ENCODE measurements at regions not wholly inside any gene's neighbourhood (a gene's known extent, or its start where the extent isn't known, plus 50 kb on each side); places are given as distances from the start of the nearest gene placed in this dataset.

DNA sequence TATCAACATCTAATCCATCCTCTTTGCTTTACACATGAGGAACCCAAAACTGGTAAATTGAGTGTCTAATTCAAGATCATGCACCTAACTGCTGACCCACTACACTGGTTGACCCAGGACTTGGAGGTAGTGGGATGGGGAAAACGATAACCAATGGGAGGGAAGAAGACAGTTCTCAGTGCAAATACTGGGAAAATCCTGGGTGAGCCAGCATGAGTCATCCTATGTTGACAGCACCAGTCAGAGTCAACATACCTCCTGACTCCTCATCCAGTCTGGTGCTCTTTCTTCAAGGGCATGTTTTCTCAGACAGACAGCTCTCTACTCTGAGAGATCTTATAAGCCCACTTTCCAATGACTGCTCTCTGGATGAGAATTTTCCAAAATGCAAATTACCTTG, 232.8 kb upstream of the PTGER4 start:
- TF ChIP-seq, protein P1, sequence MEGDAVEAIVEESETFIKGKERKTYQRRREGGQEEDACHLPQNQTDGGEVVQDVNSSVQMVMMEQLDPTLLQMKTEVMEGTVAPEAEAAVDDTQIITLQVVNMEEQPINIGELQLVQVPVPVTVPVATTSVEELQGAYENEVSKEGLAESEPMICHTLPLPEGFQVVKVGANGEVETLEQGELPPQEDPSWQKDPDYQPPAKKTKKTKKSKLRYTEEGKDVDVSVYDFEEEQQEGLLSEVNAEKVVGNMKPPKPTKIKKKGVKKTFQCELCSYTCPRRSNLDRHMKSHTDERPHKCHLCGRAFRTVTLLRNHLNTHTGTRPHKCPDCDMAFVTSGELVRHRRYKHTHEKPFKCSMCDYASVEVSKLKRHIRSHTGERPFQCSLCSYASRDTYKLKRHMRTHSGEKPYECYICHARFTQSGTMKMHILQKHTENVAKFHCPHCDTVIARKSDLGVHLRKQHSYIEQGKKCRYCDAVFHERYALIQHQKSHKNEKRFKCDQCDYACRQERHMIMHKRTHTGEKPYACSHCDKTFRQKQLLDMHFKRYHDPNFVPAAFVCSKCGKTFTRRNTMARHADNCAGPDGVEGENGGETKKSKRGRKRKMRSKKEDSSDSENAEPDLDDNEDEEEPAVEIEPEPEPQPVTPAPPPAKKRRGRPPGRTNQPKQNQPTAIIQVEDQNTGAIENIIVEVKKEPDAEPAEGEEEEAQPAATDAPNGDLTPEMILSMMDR (IDR thresholded peaks at IDR 0.05) = no peak
- TF ChIP-seq POLR2A (IDR thresholded peaks at IDR 0.05) = no peak

Data from testis (tissue), 2 donors.